BJ (cell line): ENCODE measurements at regions not wholly inside any gene's neighbourhood (a gene's known extent, or its start where the extent isn't known, plus 50 kb on each side); places are given as distances from the start of the nearest gene placed in this dataset.

ENCODE experiments used
- CTCF ChIA-PET: fragments of 350-600 bp; formaldehyde crosslinking; extraction: SDS; loops from one replicate; lab custom pipeline; 2021; ENCODE audit warnings: antibody characterized with exemption, inconsistent platforms; lab: Yijun Ruan, JAX
- POLR2A ChIA-PET: fragments of 300-600 bp; sonication (Branson Sonifier 250); formaldehyde crosslinking; extraction: SDS; loops from one replicate; lab custom pipeline; 2021; ENCODE audit warnings: antibody characterized with exemption; lab: Charles Lee
- DNase-seq: peaks from one replicate; pipeline ENCODE4 v3.0.0-alpha.2; 2011; ENCODE audit warnings: low read depth
- H3K27me3 ChIP-seq: 2 replicates; pipeline ENCODE4 v1.6.0; 2011; ENCODE audit warnings: low read length; ENCODE audit not compliant: control insufficient read depth, insufficient read depth
- H3K36me3 ChIP-seq: 2 replicates; pipeline ENCODE4 v1.5.1; 2011; ENCODE audit warnings: low read length; ENCODE audit not compliant: control insufficient read depth, insufficient read depth
- H3K4me3 ChIP-seq: 2 replicates; pipeline ENCODE4 v1.5.1; 2011; ENCODE audit warnings: low read depth, mild to moderate bottlenecking, control low read depth, low read length
- CTCF ChIP-seq: IDR thresholded peaks from 2 replicates; pipeline ENCODE4 v1.5.1; 2011; ENCODE audit warnings: low read depth, mild to moderate bottlenecking, control low read depth, inconsistent platforms, low read length, moderate library complexity; ENCODE audit not compliant: insufficient read depth

GRCh38 chr7:41303709-41304108, 399.2 kb downstream of the INHBA start:
- Histone ChIP-seq H3K27me3 (no peaks in the 10 kb centered on the region), H3K36me3 (no peaks in the 10 kb centered on the region), H3K4me3 (no peak overlapping the region)
- no peak for TF ChIP-seq CTCF
- DNase-seq, result no peak
- POLR2A ChIA-PET, result no interaction called here
- CTCF ChIA-PET, result no interaction called here

- no peak overlapping the region for H3K4me3 ChIP-seq
- no peak for DNase-seq
- POLR2A ChIA-PET, result no interaction called here
- no peak for TF ChIP-seq CTCF
- CTCF ChIA-PET, result interaction anchor here (1.2 kb wide), 1 partner anchor 10 kb away, joined by 4 read pairs; no protein-coding TSS in a partner anchor
- no peaks in the 10 kb centered on the region for H3K27me3 ChIP-seq
- no peaks in the 10 kb centered on the region for H3K36me3 ChIP-seq
Observed at GRCh38 chr7:41298409-41298808, 404.5 kb downstream of the INHBA start.

GRCh38 chr7:41297166-41297565, 405.7 kb downstream of the INHBA start:
- no peak overlapping the region for H3K4me3 ChIP-seq
- CTCF ChIA-PET, result no interaction called here
- TF ChIP-seq CTCF, result no peak
- H3K36me3 ChIP-seq, result no peaks in the 10 kb centered on the region
- no peaks in the 10 kb centered on the region for H3K27me3 ChIP-seq
- POLR2A ChIA-PET, result no interaction called here
- DNase-seq, result no peak

- DNase-seq, result no peak
- TF ChIP-seq CTCF, result no peak
- ChIA-PET CTCF (no interaction called here), POLR2A (no interaction called here)
- Histone ChIP-seq H3K27me3 (no peaks in the 10 kb centered on the region), H3K4me3 (no peak overlapping the region), H3K36me3 (no peaks in the 10 kb centered on the region)
Observed at GRCh38 chr7:41295455-41295815, 407.5 kb downstream of the INHBA start.

GRCh38 chr7:41294556-41295454, 408.1 kb downstream of the INHBA start:
- no peak for TF ChIP-seq CTCF
- no peaks in the 10 kb centered on the region for H3K36me3 ChIP-seq
- CTCF ChIA-PET, result no interaction called here
- POLR2A ChIA-PET, result no interaction called here
- H3K27me3 ChIP-seq, result no peaks in the 10 kb centered on the region
- no peak overlapping the region for H3K4me3 ChIP-seq
- no peak for DNase-seq
